Activated CD4-positive, alpha-beta T cell treated with anti-CD3 and anti-CD28 coated beads, Interleukin-2, amount 50 U/mL, for 16 hours (primary cell): ENCODE measurements at regions not wholly inside any gene's neighbourhood (a gene's known extent, or its start where the extent isn't known, plus 50 kb on each side); places are given as distances from the start of the nearest gene placed in this dataset.

Source experiments
- DNase-seq: peaks from one replicate; pipeline ENCODE4 v3.0.0-alpha.2; 2020

DNA sequence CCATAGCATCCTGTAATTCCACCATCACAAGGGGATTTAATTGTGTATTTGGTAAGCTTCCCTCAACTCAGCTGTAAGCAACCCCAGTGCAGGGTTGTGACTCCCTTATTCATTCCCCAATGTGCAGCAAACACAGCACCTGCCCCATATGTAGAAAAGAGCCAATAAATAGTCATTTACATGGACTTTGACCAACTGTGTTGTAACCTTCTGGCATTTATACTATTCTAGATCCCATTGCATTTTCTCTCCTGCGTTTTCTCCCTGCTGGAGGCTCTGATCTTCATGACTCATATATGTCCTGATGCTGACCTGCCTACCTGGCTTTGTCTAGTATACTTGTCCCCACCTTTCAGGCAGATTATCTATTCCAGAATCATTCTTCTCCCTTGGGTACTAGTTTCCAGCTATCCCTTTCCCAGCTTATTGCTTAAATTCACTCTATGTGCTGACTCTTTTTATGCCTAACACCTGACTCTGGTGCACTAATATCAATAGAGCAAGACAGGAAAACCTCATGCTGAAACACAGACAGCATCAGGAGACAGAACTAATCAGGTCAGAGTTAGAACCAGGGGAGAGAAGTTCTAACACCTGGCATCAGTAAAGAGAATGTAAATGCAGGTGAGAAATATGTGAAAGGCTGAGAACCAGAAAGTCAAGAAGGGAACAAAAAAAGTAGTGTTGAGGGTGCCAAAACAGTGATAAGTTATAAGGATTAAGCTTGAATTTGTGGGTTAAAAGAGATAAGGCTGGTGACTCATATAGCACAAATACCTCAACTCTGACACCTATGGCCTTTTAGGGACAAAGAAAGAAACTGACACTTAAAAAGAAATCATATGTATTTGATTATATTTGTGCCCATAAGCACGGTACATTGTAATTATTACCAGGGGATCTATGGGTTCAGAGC is 402.7 kb downstream of the IPMK start:
- DNase-seq: no peak

GRCh38 chr10:57849691-57850357 is 417.9 kb downstream of the IPMK start:
- no peak for DNase-seq

DNA sequence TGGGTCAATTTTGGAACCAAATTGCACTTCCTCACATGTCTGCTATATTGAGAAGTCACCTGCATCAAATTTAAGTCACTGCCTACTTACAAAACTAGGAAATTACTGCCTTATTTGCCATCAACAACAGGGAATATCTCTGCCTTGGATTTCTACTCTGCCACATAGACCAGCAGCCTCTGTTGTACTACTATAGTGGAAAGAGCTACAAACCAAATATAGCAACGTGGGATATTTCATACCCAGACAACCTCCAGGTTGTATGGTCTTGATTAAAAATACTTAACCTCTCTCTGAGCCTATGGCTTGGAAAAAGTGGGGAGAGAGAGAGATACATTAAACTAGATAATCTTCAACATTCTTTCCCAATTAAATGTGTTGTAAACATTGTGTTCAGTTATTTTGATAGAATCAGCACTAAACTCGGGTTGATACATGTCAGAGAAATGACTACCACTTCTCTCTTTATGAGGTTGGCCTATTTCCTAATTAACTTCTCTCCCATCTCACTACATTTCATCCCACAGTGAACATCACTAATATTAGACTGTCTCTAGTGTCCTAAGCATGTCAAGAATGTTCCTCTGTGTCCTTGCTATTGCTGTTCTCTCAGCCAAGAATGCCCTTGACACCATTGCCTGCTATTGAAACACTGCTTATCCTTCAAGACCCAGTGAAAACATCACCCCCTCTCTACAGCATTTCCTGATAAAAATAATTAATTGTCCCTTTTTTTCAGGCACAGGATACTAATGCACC is 421.2 kb downstream of the IPMK start:
- no peak for DNase-seq

DNA sequence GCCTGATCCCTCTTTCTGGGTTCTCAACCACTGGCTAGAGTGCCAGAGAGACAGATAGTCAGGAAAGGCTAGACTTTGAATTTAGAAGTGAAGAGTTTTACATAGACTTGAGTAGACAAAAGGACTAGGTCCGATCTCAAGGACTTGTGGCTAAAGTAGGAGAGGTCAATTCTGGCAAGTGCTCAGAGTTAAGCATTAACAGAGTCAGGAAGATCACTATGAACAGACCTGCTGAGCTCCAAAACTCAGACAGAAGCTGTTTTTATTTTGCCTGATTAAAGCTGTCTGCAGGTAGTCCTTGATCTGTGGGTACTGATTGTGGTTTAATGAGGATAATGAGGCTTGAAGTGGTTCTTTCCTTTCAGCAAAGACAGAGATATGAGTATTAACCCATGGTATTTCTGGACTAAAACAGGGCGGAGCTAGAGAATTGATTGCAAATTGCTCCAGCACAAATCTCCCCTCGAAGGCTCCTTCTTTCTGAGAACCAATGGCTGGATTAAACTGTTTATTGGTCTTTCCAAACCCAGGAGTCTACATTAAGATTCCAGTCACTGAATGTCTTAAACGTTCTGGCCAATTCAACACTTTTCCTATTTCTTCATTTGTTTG is 423.2 kb downstream of the IPMK start:
- DNase-seq: no peak

DNA sequence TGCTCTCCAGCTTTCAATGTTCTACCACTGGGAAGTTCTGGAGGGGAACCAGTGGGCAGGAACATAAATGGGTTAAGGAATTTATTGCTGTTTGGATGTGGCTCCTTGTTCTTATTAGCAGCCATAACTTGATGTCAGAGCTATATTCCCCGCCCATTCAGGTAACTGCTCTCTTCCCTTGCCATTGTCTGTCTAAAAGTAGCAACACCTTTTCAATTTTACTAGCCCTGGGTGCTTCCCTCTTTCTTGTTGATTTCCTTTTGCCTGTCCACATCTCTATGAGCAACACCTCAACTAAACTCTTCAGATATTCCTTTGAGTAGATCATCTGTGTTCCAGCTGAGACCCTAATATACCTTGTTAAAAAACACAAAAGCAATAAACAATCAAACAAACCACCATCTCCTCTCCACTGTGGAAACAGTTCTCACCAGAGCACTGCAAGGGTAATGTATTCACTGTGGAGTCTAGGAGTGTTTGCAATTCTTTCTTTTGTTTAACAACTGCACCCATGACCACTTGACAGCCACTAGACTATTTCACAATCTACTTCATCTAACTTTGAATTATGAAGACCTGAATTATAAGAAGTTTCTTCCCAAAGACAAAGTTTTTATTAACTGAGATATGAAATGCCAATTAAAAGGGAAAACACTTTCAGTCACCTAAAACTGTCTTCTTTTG is 436.7 kb downstream of the IPMK start:
- no peak for DNase-seq

GRCh38 chr10:57825015-57825414 is 442.7 kb downstream of the IPMK start:
- no peak for DNase-seq

GRCh38 chr10:57823398-57823797 is 444.3 kb downstream of the IPMK start:
- no peak for DNase-seq

DNA sequence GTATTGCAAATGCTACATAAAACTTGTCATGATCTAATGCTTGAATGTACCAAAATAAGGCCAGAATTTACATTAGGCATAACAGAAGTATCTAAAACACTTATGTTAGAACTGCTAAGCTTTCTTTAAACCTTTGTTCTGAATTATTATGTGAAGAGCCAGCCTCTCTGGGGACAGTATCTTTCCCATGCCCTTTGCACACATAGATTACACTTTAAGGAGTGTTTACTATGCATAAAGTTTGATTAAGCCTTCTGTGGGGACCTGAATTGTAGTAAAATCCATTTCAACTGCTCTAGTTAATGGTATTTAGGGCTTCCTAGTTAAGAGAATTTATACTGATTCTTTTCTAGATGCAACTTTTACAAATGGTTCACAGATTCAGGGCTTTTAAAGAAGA is 444.7 kb downstream of the IPMK start:
- no peak for DNase-seq

DNA sequence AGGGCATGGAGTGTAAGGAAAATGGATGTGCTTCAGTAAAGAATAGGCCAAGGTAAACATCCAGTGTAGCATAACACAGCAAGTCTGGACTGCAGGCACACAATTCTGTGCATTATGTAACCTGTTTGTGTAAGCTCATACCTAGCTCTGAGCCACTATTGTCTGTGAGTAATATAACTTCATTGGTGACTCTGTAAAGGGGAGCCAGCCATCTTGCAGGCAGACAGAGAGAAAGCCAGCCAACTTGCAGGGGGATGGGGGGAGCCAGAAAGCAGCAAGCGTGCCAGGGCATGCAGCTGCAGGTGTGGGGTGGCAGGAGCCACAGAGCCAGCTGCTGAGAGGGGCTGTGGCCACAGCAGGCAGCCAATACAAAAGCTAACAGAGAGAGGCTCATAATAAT is 449.2 kb downstream of the IPMK start:
- DNase-seq: no peak

DNA sequence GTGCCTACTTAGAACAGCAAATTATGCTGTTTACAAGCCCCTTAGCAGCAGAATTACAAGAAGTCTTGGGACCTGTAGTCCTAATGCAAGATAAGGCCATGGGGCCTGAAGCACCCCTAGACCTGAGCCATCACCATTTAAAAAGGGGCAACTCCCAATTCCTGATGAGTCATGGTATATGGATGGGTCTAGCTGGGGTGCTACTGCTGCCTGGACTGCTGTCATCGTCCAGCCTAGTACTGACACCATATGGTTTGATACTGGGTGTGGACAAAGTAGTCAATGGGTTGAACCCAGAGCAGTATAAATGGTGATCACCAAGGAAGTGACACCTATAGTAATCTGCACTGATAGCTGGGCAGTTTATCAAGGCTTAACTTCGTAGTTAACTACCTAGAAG is 450.0 kb downstream of the IPMK start:
- no peak for DNase-seq

DNA sequence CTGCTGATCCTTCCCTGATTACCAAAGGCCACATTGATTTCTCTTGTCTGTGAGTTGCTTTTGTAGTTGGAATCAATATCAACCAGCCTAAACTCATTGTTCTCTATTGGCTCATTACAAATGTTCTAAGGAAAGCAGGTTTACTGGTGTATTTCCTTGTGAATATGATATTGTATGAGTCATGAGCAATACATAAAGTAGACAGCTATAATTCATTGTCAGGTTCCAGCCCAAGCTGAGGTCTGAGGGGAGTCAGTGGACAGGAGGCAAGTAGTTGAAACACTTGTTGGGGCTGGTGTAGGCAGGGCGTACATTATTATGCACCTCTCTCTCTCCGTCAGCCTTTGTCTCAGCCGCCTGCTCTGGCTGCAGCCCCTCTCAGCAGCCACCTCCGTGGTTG is 451.7 kb downstream of the IPMK start:
- DNase-seq: no peak

- DNase-seq: no peak
These were observed 457.7 kb downstream of the IPMK start for GRCh38 chr10:57809961-57810360.

DNA sequence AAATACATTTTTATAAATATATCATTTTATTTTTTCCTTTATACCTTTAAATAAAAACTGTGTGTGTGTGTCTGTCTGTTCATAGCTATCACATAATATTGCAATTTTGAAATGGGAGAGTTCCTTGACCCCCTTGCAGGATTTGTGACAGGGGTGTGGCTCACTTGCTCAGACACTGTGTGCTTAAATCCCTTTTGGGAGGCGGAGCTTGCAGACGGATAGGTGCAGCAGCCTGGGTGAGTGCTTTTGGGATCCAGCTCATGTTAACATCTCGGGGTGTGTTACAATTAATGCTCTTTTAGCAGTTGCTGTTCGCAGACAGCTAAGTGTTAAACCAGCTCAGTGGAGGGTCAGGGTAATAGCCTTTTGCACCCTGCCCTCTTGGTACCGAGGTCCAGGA is 459.8 kb downstream of the IPMK start:
- no peak for DNase-seq

DNA sequence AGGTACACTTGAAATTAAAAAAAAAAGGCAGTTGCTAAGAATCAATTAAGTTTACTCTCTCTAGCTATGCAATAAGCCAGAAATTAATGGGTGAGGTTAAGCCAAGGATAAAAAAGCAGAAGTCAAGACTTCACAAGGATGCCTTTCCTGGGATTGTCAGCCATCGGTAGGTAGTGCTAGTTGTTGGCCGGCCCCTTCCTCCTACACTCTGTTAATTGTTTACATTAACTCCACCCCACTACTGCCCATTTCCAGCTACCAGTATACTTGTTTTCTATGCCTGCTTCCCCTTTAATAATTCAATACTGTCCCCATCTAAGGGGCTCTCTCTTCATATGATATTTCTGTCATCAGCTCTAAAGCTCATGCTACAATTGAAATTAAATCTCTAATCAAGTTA is 461.0 kb downstream of the IPMK start:
- DNase-seq: no peak

DNA sequence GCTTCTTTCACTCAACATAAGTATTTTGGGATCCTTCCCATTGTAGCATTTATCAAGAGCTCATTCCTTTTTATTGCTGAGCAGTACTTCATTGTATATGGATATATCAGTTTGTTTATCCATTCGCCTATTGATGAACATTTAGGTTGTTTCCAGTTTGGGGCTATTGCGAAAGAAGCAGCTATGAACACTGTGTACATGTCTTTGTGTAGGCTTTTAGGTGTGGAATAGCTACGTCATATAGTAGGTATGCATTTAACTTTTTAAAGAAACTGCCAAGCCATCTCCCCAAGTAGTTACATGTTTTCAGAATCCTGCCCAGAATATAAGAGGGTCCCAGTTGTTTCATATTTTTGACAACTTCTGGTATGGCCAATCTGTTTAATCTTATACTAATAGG is 468.1 kb downstream of the IPMK start:
- no peak for DNase-seq

DNA sequence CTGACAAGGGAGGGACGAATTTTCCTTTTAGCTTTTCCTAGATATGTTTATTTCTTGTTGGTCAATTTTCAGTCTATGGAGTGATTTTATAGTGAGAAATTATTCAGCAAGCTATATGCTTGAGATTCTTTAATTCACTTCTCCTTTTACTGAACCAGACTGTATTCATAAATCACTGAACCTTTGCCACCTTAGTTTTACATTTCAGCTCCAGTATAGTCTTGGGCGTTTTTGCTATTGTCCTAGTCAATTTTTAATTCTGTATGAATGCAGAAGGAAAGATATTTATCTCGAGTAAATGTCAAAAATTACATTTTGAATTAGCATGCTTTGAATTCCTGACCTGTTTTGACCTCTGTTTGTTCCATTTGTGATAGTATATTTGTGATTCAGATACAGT is 468.9 kb downstream of the IPMK start:
- no peak for DNase-seq

- no peak for DNase-seq
These were observed 476.1 kb downstream of the IPMK start for GRCh38 chr10:57791546-57791945.

DNA sequence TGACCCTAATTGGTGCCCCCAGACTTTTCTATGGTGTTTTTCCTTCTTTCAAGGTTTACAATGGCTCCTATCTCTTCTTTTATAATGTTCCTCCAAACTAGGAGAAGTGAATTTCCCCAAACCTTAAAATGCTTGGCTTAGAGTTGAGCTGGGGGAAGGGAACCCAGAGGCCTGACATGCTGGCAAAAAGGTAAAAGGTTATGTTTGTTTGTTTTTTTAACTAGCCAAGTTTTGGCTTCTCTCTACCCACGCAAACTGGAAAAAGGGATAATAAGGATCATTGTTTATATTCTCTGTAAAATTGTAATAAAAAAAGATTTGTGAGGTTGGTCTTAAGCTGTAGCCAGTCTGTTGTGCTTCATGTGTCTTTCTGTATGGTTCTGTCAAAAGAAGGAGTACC is 477.0 kb downstream of the IPMK start:
- DNase-seq: no peak

DNA sequence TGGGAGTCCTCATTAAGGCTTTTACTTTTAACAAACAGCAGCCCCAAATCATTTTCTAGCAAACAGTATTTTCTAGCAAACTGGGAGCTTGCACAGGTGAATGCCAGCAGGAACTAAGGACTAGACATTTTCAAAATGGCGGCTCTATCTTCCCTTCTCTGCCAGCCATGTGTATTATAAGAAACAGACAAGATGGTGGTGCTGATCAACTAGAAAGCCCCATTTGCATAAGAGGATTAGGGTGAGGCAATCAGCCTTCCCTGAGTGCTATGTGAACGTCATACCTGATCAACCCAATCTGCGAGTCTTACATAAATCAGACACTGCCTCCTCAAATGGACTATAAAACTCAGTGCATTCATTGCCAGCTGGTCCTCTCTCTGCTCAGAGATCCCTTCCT is 479.6 kb downstream of the IPMK start:
- no peak for DNase-seq

GRCh38 chr10:57786850-57787750 is 480.6 kb downstream of the IPMK start:
- DNase-seq: no peak

DNA sequence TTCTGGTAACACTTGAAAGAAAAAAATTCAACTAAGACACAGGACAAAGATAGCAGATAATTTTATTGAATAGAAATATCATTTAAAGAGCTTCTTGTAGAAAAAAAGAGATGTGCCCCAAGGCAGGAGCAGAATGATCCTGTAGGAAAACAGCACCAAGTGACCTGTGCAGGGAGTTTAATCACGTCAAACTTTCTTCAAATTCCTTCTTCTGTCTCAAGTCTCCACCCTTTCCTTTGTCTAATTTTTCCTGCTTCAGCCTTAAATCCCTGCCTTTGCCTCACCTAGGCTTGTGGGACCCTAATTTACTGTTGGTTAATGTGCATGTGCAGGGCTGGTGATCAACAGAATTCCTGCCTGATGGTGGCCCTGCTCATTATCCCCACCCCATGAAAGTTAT is 481.4 kb downstream of the IPMK start:
- DNase-seq: no peak

DNA sequence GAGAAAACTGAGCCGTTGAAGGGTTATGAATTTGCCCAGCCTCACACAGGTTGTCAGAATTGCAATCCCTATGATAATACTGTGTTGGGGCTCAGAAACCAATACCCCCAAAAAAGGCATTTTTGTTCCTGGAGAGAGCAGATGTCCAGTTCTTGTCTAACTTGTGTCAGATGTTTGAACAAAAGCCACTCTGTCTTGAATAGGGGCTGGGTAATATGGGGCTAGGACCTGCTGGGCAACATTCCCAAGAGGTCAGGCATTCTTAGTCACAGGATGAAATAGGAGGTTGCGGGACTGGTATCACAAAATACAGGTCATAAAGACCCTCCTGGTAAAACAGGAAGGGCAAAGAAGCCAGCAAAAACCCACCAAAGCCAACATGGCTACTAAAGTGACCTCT is 482.1 kb downstream of the IPMK start:
- no peak for DNase-seq
